GM12892 (cell line): ENCODE measurements at regions not wholly inside any gene's neighbourhood (a gene's known extent, or its start where the extent isn't known, plus 50 kb on each side); places are given as distances from the start of the nearest gene placed in this dataset.

ENCODE experiments used
- POLR2A ChIP-seq: IDR thresholded peaks from 2 replicates; pipeline ENCODE4 v1.6.1; 2011; ENCODE audit warnings: low read depth, low read length, control low read depth
- POLR2AphosphoS5 ChIP-seq: IDR thresholded peaks from 2 replicates; pipeline ENCODE4 v1.6.1; 2011; ENCODE audit warnings: low read depth, low read length, control low read depth
- TAF1 ChIP-seq: IDR thresholded peaks from 2 replicates; pipeline ENCODE4 v1.6.1; 2011; ENCODE audit warnings: low read depth, mild to moderate bottlenecking, control low read depth, low read length, borderline replicate concordance

DNA sequence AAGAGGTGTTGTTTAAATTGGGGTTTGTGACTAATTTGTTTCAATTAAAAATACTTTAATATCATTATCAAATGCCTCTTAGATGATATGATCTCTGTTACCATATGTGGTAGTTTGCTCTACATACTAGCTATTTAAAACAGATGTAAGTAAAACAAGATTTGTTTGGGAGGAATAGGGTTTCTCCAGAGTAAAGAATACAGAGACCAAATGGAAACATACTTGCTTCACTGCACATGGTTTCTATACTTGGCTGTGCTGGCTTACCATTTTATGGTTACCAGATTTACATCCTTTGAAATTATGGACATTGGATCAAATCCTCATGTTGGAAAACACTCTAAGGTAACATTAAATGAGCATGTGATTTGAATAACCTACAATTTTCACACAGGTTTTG is 588.3 kb downstream of the CD109 start:
- TF ChIP-seq POLR2A (no peak), TAF1 (no peak), POLR2AphosphoS5 (no peak)
